Stimulated activated CD4-positive, alpha-beta T cell treated with anti-CD3 and anti-CD28 coated beads, Interleukin-1b, Interleukin-23, amount 100 ng/mL, for 4 hours (primary cell): ENCODE measurements at regions not wholly inside any gene's neighbourhood (a gene's known extent, or its start where the extent isn't known, plus 50 kb on each side); places are given as distances from the start of the nearest gene placed in this dataset.

Source experiments
- DNase-seq, 2 donors: peaks; one replicate each; pipeline ENCODE4 v3.0.0-alpha.2; 2020; ENCODE audit warnings: low read depth in 2 of 2

DNA sequence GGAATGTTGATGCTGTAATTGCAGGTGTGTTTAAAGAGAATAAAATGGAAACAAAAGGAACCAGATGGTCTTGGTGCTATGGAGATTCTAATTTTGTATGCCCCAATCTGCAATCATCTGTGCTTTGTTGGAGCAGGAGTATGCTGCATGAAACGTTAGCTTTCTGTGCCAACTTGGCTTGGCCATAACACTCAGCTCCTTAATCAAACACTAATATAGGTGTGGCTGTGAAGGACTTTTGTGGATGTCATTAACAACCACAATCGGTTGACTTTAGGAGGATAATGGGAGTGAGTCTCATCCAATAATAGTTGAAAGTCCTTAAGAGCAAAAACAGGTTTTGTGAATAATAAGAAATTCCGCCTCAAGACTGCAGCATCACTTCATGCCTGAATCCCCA is 399.2 kb downstream of the NLGN4X start:
- no peak for DNase-seq

DNA sequence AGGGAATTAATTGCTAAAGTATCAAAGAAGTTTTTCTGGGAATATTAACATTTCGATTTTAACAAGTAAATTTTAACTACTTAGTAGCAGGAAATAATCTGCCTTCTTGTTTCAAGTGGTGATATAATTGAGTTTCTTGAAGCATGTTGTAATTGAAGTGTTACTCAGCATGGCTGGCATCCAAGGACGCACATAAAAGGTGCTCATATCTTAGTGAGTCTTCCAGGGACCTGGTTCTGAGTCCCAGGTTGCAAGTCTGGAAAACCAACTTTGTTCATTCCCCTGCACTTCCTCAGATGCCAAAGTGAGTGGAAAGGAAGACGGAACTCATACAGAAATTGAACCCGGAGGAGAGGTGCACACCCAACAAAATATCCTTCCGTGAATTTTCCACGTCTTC is 399.6 kb downstream of the NLGN4X start:
- no peak for DNase-seq

DNA sequence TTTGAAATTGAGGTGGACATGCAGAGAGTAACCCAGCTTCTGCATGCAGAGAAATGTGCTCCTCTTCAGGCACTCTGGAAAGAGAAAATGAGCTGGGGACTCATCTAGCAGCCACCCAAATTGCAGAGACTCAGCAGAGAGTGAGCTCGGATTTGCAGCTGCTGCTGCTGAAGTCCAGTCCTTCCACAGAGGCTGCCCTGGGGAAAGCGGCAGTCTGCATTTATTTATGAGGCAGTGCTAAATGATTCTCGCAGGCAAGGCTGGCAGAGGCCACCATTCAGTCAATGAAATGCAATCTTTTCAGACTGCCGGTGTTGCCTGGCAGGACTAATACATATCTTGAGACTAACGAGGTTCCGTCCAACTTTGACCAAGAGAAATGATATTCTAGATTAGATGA is 404.8 kb downstream of the NLGN4X start:
- no peak for DNase-seq

DNA sequence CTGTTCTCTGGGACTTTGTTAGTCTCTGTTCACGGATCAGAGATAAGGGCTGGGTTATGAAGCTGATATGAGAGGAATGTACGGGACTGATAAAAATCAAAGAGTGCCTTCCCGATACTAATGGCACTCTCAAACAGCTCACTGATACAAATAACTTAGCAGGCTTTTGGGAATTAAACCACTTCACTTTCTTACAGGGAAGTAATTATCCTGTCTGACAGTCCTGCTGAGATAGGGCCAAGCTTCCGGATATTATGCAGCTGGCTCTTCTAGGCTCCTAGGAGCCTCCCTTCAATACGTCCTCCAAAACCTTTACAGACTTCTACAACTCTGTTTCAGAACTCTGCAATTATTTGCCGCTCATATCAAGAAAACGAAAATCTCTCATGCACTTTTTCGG is 418.0 kb downstream of the NLGN4X start:
- no peak for DNase-seq

DNA sequence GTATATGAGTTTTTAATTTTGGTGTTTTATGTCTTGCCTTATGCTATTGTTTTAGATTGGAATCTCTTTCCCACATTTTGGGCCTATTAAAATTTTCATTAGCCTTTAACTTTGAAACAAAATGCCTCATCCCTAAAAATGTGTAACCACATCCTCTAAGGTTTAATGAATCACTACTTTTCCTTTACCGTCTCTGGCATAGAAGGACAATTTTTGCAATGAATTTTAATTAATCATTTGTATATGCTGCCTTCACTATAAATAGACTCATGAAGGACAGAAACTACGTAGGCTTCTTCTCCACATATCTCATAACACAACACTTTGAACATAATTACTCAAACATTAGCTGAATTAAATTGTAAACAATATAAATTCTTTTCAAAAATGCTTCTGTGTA is 421.5 kb downstream of the NLGN4X start:
- no peak for DNase-seq

DNA sequence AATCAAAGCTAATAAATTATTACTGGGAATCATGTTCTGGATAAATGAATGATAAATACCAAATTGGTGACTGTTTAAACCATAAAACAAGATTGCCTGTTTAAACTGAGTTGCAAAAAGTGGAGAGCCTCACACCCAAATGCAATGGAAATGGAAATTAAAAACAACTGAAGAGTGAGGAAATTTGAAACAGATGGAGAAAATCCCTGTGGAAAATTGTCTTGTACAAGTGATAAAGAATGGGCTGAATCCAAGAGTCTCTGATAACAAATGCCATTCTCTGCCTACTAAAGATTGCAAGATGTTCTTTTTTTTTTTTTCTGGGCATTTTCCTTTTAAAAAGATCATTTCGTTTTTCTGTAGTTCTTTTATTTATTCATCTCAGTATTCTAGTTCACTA is 426.3 kb downstream of the NLGN4X start:
- DNase-seq: no peak

DNA sequence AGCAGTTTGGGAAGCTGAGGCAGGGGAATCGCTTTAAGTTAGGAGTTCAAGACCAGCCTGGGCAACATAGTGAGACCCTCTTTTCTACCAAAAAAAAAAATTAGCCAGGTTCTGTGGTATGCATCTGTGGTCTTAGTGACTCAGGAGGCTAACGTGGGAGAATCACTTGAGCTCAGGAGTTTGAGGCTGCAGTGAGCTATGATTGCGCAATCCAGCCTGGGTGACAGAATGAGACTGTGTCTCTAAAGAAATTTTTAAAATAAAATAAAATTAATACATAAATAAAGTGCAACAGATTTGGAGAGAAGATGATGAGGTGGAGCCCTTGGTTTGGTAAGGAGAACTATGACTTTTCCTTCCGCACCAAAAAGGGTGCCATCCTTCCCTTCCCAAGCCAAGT is 436.9 kb downstream of the NLGN4X start:
- no peak for DNase-seq

DNA sequence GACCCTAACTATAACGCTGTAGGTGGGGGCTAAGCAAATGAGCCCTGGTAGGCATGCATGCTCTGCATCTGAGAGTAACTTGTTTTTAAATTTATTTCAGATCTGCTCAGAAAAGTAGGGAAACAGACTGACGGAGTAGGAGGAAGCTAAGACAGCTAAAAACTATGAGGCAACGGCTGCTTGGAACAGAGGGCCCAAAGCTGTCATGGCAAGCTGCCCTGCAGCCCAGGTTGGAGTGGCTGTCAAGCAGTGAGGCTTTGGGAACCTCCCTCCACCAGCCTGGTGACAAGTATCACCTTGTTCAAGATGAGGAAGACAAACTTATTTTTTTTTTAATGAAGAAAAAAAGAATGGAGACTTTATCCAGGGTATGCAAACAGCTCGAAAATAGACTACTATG is 439.8 kb downstream of the NLGN4X start:
- no peak for DNase-seq

DNA sequence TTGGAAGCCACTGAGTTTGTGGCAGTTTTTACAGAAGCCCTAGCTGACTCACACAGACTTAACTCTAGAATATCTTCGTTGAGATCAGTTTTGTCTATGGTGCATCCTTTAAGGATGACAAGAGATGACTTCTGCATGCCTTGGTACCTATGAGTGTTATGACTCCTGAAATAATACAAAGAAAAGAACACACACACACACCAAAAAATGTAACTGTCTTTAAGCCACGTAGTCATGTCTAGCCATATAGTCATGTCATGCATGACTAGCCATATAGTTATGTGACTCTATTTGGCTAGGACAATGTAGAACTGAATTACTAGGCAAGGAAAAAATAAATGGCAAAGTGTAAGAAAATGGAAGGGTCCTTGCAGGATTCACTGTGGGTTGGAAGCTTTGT is 447.8 kb downstream of the NLGN4X start:
- no peak for DNase-seq

DNA sequence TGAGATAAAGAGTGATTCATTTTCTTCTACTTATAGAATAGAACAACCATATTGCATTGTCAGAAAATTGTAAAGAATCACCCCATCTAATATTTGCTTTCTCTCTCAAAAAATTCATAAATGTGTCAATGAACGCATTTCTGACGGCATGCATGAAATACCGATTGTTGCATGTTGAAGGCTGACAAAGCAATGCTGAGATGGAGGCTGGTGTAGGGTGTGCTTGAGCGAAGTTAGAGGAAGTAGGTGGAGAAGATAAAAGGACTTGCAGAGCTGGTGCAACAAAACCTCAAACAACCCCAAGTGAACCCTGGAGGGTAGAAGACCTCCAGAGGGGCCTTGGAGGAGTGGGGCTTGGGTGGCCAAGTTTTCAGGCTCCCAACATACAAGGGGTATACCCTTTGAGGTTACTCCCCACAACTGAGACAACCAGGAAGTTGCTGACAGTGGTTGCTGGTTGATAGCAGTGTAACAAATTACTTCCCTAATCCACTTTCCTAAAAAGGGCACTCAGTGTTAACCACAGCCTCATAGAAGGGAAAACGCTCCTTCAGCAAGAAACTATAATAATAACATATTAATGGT is 452.7 kb downstream of the NLGN4X start:
- no peak for DNase-seq

DNA sequence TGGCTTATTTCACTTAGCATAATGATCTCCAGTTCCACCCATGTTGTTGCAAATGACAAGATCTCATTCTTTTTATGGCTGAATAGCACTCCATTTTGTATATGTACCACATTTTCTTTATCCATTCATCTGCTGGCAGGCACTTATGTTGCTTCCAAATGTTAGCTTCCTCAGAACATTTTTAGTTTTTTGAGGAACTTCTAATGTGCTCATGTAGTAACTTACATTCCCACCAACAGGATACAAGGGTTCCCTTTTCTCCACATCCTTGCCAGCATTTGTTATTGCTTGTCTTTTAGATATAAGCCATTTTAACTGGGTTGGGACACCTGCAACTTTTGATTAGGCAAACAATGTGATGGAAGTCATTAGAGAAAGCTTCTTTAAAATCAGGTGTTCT is 454.2 kb downstream of the NLGN4X start:
- DNase-seq: no peak

DNA sequence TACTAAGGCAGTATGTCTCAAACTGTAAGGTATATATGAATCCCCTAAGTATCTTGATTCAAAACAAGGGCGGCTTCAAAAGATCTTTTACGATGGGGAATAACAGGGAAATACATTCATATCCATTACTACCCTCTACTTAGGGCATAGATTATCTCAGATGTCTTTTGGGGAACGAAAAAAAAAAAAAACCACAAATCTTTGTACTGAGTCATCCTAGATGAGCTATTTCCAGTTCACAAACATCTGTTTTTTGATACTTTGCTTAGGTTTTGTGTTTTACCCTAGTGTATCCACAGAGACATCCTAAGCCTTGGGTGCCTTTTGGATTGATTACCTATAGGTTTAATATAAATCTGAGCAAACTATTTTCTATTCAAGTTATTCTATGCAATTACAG is 457.2 kb downstream of the NLGN4X start:
- DNase-seq: no peak

DNA sequence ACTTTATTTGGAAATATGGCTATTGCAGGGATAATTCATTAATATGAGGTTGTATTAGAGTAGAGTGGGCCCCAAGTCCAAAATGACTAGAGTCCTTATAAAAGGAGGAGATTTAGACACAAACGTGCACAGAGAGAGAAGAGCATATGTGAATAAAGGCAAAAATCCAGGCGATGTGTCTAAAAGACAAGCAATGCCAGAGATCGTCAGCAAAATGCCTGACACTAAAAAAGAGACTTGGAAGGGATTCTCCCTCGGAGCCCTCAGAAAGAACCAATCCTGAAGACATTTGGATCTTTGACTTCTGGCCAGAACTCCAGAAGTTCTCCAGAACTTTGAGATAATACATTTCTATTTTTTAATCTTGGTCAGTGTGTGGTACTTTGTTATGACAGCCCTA is 472.1 kb downstream of the NLGN4X start:
- DNase-seq: no peak

DNA sequence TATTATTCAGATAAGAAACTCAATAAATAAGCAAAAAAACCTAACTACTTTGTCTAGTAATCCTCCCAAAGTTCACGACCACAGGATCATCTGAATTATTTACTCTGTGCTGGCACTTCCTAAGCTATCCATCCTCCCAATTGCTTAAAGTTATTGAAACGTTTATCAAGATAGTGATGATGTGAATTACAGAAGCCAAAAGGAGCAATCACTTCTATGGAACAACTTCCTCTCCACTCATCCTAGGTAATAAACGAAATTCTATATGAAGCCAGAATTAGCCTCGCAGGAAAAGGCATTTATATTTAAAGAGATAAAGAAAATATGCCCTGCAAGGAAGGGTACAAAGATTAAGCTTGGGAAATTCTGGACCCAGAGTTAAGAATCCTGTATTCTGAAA is 475.4 kb downstream of the NLGN4X start:
- no peak for DNase-seq

DNA sequence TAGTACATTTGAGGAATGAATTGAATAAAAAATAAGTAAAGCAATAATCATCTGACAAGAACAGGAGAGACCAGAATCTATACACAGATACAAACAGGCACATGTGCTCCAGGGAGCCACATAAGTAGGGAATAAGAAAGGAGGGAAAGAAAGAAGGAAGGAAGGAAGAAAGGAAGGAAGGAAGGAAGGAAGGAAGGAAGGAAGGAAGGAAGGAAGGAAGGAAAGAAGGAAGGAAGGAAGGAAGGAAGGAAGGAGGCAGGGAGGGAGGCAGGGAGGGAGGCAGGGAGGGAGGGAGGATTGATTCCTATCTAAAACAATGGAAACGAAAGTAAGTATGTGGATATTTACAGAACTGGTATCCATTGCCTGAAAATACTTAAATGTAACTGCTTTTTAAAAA is 475.8 kb downstream of the NLGN4X start:
- DNase-seq: no peak

DNA sequence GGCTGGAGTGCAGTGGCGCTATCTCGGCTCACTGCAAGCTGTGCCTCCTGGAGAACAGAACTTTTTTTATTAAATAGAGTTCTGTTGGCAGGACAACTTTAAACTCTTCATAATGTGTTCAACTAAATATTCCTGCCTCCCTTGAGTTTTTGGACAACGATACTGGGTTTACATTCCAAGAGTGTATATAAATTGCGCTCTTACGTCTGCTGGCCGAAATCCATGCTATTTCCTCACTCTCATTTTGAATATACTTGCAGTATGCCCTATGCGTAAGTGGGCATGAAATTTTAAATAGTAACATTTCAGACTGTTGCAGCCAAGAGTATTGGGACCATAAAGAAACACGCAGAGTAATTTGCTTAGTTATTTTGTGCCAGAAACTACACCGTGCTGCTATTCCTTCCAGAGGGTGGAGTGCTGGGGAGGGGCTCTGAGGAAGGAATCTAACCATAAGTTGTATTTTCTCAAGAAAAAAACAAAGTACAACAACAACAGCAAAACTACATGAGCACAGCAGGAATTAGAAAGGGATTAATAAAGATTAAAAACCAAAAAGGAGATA is 480.0 kb downstream of the NLGN4X start:
- no peak for DNase-seq

DNA sequence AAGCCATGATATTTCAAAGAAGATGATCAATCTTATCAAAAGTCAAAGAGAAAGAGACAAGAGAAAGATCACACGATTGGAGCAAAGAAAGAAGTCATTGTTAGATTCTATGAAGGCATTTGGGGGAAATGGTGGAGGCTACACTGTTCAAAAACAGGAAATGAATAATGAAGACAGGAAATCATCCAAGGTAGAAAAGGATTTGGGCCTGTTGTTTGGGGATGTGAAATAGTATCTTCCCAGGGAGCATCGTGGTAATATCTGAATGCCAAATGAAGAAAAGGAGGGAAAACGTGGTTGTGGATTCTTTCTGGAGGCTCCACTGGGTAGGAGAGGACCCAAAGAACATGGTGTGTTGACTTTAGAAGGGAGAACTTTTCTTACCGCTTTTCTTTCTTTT is 482.4 kb downstream of the NLGN4X start:
- DNase-seq: no peak

DNA sequence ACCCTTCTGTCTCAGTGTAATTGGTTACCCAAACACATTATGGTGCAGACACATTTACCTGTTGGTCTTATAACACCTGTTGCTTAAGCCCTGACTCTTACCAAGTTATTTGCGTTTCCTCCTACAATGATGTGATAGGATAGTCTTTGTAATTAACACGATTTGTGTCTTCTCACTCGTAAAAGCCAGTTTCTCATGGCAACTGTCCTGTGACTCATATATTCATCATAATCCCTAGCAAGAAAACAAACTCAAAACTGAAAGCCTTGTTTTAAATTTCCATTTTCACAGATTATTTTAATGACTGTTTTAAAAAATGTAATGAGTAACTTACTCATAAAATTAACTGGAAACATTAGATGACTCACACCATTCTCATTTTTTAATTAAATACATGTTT is 495.2 kb downstream of the NLGN4X start:
- no peak for DNase-seq

DNA sequence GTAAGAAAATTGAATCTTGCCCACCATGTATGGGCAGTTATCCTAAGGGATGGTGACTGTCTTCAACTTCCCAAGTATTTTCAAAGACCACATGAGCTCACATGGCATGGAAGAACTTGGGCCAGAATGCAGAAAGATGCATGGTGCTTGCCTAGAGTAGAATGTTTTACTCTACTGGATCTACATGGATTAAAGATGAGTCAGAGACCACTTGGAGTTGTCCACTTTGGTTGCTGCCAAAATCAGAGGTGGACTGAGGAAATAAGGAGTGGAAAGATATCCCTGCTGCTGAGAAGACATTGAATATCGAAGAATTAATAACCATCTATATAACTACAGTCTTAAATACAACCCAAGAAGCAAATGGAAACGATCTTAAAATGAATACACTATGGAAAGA is 498.1 kb downstream of the NLGN4X start:
- no peak for DNase-seq

DNA sequence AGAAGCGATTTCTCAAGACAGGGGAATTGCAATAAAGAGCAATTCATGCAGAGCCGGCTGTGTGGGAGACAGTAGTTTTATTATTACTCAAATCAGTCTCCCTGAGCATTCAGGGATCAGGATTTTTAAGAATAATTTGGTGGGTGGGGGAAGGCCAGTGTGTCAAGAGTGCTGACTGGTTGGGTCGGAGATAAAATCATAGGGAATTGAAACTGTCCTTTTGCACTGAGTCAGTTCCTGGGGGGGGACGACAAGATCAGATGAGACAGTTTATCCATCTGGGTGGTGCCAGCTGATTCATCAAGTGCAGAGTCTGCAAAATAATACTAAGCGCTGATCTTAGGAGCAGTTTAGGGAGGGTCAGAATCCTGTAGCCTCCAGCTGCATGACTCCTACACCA is 502.4 kb downstream of the NLGN4X start:
- DNase-seq: no peak

DNA sequence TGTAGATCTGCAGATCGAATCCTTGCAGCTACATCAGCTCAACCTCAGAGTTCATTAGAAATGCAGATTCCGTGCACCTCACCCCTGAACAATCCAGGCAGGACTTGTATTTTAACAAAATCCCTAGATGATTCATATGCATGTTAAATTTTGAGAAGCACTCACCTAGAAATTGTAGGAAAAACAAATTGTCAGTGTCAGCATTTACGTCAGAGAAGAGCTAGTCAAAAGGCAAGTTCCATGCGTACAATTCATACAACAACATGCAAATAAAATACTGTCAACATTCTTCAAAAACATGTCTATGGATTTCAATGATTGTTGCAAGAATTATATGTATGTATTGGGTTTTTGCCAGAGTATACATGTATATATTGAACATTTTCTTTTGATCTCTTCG is 504.5 kb downstream of the NLGN4X start:
- DNase-seq: no peak

DNA sequence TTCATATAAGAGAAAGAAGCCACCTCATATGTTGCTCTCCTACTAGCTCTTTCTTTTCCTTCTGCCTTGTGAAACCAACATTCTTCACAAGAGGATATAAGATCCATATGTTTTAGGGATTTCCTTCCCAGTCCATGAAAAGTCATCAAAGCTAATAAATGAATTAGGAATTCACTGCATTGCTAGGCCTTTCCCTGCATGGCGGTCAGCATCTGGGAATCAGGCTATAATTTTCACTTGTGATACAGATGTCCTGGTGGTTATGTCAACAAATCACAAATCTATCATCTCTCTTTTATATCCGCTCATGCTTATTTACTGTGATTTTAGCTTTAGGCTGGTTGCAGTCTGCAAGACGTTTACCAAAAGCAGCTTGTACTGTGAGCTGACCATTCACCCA is 510.0 kb downstream of the NLGN4X start:
- no peak for DNase-seq

DNA sequence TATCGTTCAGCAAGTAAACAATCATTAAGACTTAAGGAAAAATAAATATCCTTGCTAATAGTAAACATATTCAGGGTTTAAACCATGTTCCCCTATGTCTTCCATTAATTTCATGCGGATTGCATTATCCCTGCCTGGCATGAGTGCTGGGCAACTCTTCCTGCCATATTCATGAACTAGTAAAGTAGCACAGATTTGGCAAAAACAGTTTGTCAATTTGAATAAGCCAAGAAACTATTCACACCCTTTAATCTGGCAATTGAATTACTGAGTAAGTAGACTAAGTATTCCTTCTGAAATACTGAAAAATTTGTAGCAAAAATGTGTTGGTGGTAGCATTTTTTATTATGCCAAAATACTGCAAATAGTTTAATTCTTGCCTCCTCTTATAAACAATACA is 512.0 kb downstream of the NLGN4X start:
- DNase-seq: no peak

DNA sequence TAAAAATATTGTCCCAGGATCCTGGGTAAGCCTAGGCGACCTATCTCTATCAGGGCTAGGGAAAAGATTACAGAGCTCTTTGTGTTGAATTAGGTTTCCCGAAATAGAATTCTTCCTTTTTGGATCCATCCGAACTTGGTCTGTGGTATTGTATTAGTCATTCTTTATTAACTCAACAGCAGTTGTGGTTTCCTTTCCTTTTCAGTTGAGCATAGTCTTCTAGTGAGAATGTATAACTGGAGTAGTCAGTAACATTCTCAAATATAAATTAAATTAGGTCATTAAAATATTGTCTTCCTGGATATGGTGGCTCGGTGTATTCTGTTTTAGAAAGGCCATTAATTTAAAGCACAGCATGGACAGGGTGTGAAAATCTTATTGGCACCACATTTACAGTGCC is 520.4 kb downstream of the NLGN4X start:
- no peak for DNase-seq
